PC-3 (cell line): ENCODE measurements at regions not wholly inside any gene's neighbourhood (a gene's known extent, or its start where the extent isn't known, plus 50 kb on each side); places are given as distances from the start of the nearest gene placed in this dataset.

Experiments used
- EZH2 ChIP-seq: fragments of 300-600 bp; sonication (generic); IDR thresholded peaks from one replicate; pipeline ENCODE4 v1.6.1; 2017; ENCODE audit warnings: antibody characterized with exemption, mild to moderate bottlenecking, low read length; ENCODE audit not compliant: unreplicated experiment
- TF ChIP-seq, protein P1 (sequence below): fragments of 300-600 bp; sonication (generic); conservative IDR thresholded peaks from 2 replicates; pipeline ENCODE4 v1.5.1; 2017; ENCODE audit warnings: antibody characterized with exemption, low read depth, mild to moderate bottlenecking, low read length

DNA sequence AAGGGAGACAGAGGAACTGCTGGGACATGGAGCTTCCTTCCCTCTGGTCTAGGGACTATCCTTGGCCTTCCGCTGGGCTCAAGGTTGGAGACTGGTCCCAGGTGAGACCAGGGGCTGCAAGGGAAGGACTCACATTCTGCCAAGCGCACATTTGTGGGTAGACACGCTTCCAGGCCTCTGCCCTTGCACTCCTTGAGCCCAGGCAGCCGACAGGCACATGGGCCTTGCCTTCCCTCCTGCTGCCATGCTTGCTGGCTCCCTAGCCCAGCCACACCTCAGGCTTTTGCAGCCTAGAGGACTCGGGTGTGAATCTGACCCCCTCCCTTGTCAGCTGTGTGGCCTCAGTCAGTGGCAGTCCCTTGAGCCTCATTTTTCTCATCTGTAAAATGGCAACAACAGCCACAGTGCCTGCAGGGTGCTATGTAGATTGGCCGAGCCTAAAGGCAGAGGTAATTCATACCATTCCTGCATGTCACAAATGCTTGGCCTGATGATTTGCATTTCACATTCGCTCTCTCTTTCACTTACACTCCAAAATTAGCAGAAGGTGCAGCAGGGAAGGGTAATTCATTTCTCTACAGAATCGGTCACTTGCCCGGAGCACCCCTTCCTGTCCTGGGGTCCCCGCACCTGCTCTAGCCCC, 57.6 kb upstream of the NECTIN1 start:
- TF ChIP-seq, protein P1, sequence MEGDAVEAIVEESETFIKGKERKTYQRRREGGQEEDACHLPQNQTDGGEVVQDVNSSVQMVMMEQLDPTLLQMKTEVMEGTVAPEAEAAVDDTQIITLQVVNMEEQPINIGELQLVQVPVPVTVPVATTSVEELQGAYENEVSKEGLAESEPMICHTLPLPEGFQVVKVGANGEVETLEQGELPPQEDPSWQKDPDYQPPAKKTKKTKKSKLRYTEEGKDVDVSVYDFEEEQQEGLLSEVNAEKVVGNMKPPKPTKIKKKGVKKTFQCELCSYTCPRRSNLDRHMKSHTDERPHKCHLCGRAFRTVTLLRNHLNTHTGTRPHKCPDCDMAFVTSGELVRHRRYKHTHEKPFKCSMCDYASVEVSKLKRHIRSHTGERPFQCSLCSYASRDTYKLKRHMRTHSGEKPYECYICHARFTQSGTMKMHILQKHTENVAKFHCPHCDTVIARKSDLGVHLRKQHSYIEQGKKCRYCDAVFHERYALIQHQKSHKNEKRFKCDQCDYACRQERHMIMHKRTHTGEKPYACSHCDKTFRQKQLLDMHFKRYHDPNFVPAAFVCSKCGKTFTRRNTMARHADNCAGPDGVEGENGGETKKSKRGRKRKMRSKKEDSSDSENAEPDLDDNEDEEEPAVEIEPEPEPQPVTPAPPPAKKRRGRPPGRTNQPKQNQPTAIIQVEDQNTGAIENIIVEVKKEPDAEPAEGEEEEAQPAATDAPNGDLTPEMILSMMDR: no peak
- no peak for TF ChIP-seq EZH2
